OCI-LY1 (cell line): ENCODE measurements at regions not wholly inside any gene's neighbourhood (a gene's known extent, or its start where the extent isn't known, plus 50 kb on each side); places are given as distances from the start of the nearest gene placed in this dataset.

Experiments used
- CTCF ChIP-seq: fragments of 200-600 bp; sonication (generic), shearing (Covaris generic); IDR thresholded peaks from 2 replicates; pipeline ENCODE4 v1.5.1; 2017; ENCODE audit warnings: mild to moderate bottlenecking, antibody characterized with exemption, low read length, moderate library complexity, mixed read lengths
- EZH2 ChIP-seq: fragments of 200-600 bp; sonication (generic), shearing (Covaris generic); IDR thresholded peaks from 2 replicates; pipeline ENCODE4 v1.8.0; 2017; ENCODE audit warnings: borderline replicate concordance, mixed run types, mild to moderate bottlenecking, antibody characterized with exemption, low read length, moderate library complexity, mixed read lengths

DNA sequence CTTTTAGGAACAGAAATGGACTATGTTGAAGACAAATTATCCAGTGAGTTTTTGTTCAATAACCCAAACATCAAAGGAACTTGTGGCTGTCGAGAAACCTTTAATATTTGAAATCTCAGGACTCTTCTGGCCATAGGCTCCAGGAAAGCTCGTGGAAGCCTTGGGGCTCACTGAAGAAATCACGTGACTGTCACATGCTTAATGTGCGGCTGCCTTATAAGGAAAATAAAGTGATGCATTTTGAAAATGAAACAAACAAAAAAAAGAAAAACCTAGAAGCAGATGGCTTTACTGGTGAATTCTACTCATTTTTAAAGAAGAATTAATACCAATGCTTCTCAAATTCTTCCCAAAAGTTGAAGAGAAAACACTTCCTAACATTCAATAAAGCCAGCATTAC lies 228.4 kb upstream of the RAB4A start:
- TF ChIP-seq CTCF: no peak
- TF ChIP-seq EZH2: no peak
